Testis (tissue), 2 donors: ENCODE measurements at regions not wholly inside any gene's neighbourhood (a gene's known extent, or its start where the extent isn't known, plus 50 kb on each side); places are given as distances from the start of the nearest gene placed in this dataset.

Experiments used
- DNase-seq: peaks from one replicate; pipeline ENCODE4 v3.0.0-alpha.2; 2019
- H3K27ac ChIP-seq, 2 donors: fragments of 200-600 bp; sonication (generic); one replicate each; pipeline ENCODE4 v1.5.1; 2019
- H3K27me3 ChIP-seq: fragments of 200-600 bp; sonication (generic); one replicate; pipeline ENCODE4 v1.5.1; 2019
- H3K36me3 ChIP-seq: fragments of 200-600 bp; sonication (generic); one replicate; pipeline ENCODE4 v1.5.1; 2017; ENCODE audit warnings: low read depth; ENCODE audit errors: missing control alignments
- H3K4me1 ChIP-seq: fragments of 200-600 bp; sonication (generic); one replicate; pipeline ENCODE4 v1.5.1; 2019
- H3K4me3 ChIP-seq, 2 donors: fragments of 200-600 bp; sonication (generic); one replicate each; pipeline ENCODE4 v1.5.1; 2017 to 2019
- H3K9me3 ChIP-seq: fragments of 200-600 bp; sonication (generic); one replicate; pipeline ENCODE4 v1.5.1; 2017
- POLR2A ChIP-seq: fragments of 450-650 bp; IDR thresholded peaks from one replicate; pipeline ENCODE4 v1.6.1; 2017; ENCODE audit warnings: antibody characterized with exemption, mild to moderate bottlenecking, moderate library complexity
- WGBS, 2 donors: methylation state at CpG; one replicate each; pipeline ENCODE4 v1.1.5; 2018; 5-methylcytosine and 5-hydroxymethylcytosine counted together
- intact Hi-C: fragments of 100-400 bp; cut with DNase I; formaldehyde crosslinking; loops from one replicate; pipeline ENCODE4 v1.15.1; 2023; ENCODE audit warnings: low total_unique reads
- TF ChIP-seq, protein P1 (sequence below), 3 experiments: fragments of 450-650 bp in 2 of 3; fragments of 200-600 bp in 1 of 3; sonication (generic) in 1 of 3; IDR thresholded peaks; one replicate each; pipeline ENCODE4 v1.5.1; 2016 to 2019; ENCODE audit warnings: antibody characterized with exemption in 3 of 3, mild to moderate bottlenecking in 2 of 3, moderate library complexity in 1 of 3

DNA sequence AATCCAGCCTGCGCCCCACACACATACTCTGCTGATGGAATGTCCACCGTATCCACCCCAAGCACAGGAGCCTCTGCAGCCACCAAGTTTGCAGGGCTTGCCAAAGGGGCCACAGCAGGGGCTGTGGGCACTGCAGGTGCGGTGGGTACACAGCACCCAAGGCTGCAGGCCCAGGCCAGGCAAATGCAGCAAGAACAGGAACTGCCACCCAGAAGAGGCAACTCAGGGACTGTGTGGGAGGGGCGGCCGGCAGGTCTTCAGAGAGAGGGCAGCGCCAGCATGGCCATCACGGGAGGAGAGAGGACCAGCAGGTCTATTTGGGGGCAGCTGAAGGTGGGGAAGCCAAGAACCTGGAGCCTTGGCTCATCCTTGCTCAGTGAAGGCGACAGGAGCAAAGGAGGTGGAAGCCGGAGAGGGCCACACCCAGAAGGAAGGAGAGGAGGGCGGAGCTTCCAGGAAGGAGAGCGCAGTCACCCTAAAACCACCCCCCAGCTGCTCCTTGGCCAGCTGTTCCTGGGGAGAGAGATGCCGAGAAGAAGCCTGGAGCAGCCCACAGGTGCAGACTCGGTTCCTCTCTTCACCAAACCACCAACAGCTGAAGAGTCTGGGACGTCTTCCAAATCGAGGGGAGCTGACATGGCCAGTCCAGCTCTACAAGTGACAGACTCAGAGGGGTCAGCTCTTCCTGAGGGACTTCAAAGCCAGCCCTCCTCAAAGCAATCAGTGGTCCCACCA lies 265.1 kb upstream of the CDYL start:
- no peak overlapping the region for H3K4me3 ChIP-seq
- H3K9me3 ChIP-seq: no peaks in the 10 kb centered on the region
- no peaks in the 10 kb centered on the region for H3K27me3 ChIP-seq
- TF ChIP-seq, protein P1, sequence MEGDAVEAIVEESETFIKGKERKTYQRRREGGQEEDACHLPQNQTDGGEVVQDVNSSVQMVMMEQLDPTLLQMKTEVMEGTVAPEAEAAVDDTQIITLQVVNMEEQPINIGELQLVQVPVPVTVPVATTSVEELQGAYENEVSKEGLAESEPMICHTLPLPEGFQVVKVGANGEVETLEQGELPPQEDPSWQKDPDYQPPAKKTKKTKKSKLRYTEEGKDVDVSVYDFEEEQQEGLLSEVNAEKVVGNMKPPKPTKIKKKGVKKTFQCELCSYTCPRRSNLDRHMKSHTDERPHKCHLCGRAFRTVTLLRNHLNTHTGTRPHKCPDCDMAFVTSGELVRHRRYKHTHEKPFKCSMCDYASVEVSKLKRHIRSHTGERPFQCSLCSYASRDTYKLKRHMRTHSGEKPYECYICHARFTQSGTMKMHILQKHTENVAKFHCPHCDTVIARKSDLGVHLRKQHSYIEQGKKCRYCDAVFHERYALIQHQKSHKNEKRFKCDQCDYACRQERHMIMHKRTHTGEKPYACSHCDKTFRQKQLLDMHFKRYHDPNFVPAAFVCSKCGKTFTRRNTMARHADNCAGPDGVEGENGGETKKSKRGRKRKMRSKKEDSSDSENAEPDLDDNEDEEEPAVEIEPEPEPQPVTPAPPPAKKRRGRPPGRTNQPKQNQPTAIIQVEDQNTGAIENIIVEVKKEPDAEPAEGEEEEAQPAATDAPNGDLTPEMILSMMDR (IDR thresholded peaks at IDR 0.05): no peak
- no peak for TF ChIP-seq POLR2A
- no peak overlapping the region for H3K27ac ChIP-seq
- intact Hi-C loops: no loop called here
- WGBS, 2 donors: 81 to 84% methylated on average over 14 to 15 of the region's 15 CpGs
- no peak for DNase-seq
- no peaks in the 10 kb centered on the region for H3K4me1 ChIP-seq
- no peaks in the 10 kb centered on the region for H3K36me3 ChIP-seq

DNA sequence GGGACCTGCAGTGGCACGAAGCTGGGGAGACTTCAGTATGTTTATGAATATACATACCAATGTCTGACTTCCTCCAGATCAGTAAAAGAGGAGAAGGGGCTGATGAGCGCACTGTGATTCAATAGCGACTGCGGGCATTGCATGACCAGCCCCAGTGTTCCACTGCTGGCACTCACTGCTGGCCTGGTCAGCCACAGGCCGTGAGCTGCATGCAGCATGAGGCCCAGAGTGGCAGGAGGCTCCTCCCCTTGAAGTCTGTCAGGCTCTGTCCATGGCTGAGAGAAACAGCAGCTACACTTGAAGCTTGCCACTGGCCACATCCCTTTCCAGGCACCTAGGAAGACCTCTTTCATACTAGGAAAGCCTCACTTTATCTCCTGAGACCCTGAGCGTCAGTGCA lies 265.9 kb upstream of the CDYL start:
- H3K27ac ChIP-seq: no peak overlapping the region
- no peaks in the 10 kb centered on the region for H3K9me3 ChIP-seq
- DNase-seq: no peak
- no peak for TF ChIP-seq POLR2A
- TF ChIP-seq, protein P1 (IDR thresholded peaks at IDR 0.05): no peak
- intact Hi-C loops: no loop called here
- no peak overlapping the region for H3K4me3 ChIP-seq
- H3K27me3 ChIP-seq: no peaks in the 10 kb centered on the region
- no peaks in the 10 kb centered on the region for H3K36me3 ChIP-seq
- WGBS, 2 donors: 91 to 95% methylated on average over 6 of the region's 6 CpGs
- no peaks in the 10 kb centered on the region for H3K4me1 ChIP-seq

DNA sequence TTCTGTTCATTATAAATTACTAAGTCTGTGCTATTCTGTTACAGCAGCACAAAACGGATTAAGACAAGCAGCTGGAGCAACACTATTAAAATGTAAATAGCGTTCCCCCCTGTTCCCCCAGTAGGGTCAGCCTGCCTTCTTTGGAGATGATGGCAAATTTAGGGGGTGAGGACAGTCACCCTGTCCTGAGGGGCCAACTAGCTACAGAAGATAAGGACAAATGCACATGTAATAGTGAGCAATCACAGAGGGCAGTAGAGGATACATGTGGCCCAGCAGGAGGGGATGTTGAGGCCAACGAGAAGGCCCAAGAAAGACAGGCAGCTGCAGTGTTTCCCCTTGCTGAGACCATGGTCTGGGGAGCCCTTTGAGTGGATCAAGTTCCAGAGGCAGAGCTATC lies 266.7 kb upstream of the CDYL start:
- DNase-seq: no peak
- Histone ChIP-seq H3K4me1 (no peaks in the 10 kb centered on the region), H3K36me3 (no peaks in the 10 kb centered on the region), H3K4me3 (no peak overlapping the region), H3K27ac (no peak overlapping the region), H3K27me3 (no peaks in the 10 kb centered on the region), H3K9me3 (no peaks in the 10 kb centered on the region)
- 83 to 85% methylated on average over 3 of the region's 3 CpGs for WGBS, 2 donors
- intact Hi-C loops: no loop called here
- TF ChIP-seq POLR2A: no peak
- TF ChIP-seq, protein P1 (IDR thresholded peaks at IDR 0.05): no peak

DNA sequence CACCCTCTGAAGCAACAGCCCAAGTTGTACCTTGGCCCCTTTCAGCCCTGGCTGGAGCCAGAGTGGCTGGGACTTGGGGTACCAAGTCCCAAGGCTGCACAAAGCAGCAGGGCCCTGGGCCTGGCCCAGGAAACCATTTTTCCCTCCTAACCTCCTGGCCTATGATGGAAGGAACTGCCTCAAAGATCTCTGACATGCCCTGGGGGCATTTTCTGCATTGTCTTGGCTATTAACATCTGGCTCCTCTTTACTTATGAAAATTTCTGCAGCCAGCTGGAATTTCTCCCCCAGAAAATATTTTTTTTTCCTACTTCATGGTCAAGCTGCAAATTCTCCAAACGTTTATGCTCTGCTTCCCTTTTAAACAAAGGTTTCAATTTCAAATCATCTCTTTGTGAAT lies 269.4 kb upstream of the CDYL start:
- Histone ChIP-seq H3K4me1 (no peaks in the 10 kb centered on the region), H3K9me3 (no peaks in the 10 kb centered on the region), H3K27me3 (no peaks in the 10 kb centered on the region), H3K27ac (no peak overlapping the region), H3K36me3 (no peaks in the 10 kb centered on the region), H3K4me3 (no peak overlapping the region)
- TF ChIP-seq, protein P1 (IDR thresholded peaks at IDR 0.05): no peak
- no peak for TF ChIP-seq POLR2A
- intact Hi-C loops: no loop called here
- DNase-seq: no peak
- 35 to 54% methylated on average over 1 of the region's 1 CpG for WGBS, 2 donors

GRCh38 chr6:4506223-4506622 lies 270.0 kb upstream of the CDYL start:
- no peaks in the 10 kb centered on the region for H3K9me3 ChIP-seq
- no peak for TF ChIP-seq POLR2A
- intact Hi-C loops: no loop called here
- H3K27ac ChIP-seq: no peak overlapping the region
- H3K36me3 ChIP-seq: no peaks in the 10 kb centered on the region
- no peaks in the 10 kb centered on the region for H3K27me3 ChIP-seq
- H3K4me1 ChIP-seq: no peaks in the 10 kb centered on the region
- 88 to 91% methylated on average over 3 of the region's 3 CpGs for WGBS, 2 donors
- no peak overlapping the region for H3K4me3 ChIP-seq
- no peak for DNase-seq
